Coronary artery (tissue), 2 donors: ENCODE measurements at regions not wholly inside any gene's neighbourhood (a gene's known extent, or its start where the extent isn't known, plus 50 kb on each side); places are given as distances from the start of the nearest gene placed in this dataset.
"Not testable (repeated sequence)": the region's sequence is repeated elsewhere in the genome, so short reads cannot be mapped to it uniquely, and the experiment has no call there.

Experiments used
- DNase-seq: peaks from one replicate; pipeline ENCODE4 v3.0.0-alpha.2; 2017; ENCODE audit warnings: low spot score
- H3K27ac ChIP-seq, 2 donors: fragments of 200-600 bp; sonication (generic); one replicate each; pipeline ENCODE4 v1.5.1; 2016 to 2019
- H3K4me3 ChIP-seq: fragments of 200-600 bp; sonication (generic); 2 replicates; pipeline ENCODE4 v1.5.1; 2016; ENCODE audit warnings: mild to moderate bottlenecking, moderate library complexity
- TF ChIP-seq, protein P1 (sequence below): fragments of 200-600 bp; sonication (generic); IDR thresholded peaks from one replicate; pipeline ENCODE4 v1.5.1; 2019; ENCODE audit warnings: antibody characterized with exemption

DNA sequence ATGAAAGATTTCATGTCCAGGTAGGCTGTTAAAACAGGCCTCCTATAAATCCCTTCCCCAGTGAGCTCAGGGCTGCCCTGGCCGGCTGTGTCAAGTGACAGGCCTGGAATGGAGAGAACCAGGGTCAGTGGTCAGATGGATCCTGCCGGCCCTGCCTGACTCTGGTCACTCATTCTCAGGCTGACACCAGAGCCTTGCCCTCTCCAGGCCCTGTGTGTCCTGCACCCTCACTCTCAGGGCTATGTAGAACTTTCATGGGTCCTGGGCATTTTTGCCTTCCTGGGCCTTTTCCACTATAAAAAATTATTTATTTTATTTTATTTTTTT lies 82.0 kb upstream of the RGPD5 start:
- TF ChIP-seq, protein P1, sequence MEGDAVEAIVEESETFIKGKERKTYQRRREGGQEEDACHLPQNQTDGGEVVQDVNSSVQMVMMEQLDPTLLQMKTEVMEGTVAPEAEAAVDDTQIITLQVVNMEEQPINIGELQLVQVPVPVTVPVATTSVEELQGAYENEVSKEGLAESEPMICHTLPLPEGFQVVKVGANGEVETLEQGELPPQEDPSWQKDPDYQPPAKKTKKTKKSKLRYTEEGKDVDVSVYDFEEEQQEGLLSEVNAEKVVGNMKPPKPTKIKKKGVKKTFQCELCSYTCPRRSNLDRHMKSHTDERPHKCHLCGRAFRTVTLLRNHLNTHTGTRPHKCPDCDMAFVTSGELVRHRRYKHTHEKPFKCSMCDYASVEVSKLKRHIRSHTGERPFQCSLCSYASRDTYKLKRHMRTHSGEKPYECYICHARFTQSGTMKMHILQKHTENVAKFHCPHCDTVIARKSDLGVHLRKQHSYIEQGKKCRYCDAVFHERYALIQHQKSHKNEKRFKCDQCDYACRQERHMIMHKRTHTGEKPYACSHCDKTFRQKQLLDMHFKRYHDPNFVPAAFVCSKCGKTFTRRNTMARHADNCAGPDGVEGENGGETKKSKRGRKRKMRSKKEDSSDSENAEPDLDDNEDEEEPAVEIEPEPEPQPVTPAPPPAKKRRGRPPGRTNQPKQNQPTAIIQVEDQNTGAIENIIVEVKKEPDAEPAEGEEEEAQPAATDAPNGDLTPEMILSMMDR, result no peak
- no peak for DNase-seq
- H3K4me3 ChIP-seq, result no peak overlapping the region
- H3K27ac ChIP-seq, result no peak overlapping the region

DNA sequence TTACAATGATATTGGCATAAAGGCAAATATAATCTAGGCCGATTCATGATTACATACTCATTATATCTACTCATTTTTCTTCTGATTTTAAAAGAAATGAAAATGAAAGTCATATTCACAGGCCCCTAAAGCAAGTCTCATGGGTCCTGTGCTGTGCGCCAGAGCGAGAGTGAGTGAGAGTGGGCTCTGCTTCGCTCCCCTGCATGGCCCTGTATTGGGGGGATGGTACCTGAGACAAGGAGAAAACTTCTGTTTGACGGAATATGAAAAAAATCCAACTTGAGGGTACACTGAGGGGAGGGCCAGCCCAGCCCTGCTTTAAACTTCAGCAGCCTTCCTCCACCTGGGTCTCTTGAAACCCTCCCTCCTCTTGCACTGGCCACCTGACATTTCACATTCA lies 81.4 kb upstream of the RGPD5 start:
- Histone ChIP-seq H3K4me3 (no peak overlapping the region), H3K27ac (no peak overlapping the region)
- TF ChIP-seq, protein P1, result no peak
- DNase-seq, result no peak

DNA sequence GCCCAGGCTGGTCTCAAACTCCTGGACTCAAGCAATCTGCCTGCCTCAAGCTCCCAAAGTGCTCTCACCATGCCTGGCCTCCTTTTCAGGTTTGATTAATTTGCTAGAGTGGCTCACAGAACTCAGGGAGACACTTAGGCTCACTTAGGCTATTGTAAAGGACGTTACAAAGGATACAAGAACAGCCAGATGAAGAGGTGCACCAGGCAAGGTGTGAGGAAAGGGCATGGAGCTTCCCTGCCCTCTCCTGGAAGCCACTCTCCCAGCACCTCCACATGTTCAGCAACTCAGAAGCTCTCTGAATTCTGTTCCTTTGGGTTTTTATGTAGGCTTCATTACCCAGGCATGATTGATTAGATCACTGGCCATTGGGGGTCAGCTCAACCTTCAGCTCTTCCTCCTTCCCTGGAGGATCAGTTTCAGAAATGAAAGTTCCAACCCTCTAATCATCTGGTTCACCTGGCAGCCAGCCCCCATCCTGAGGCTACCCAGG lies 78.7 kb upstream of the RGPD5 start:
- H3K27ac ChIP-seq, result no peak overlapping the region
- no peak for DNase-seq
- no peak overlapping the region for H3K4me3 ChIP-seq
- TF ChIP-seq, protein P1, result no peak

DNA sequence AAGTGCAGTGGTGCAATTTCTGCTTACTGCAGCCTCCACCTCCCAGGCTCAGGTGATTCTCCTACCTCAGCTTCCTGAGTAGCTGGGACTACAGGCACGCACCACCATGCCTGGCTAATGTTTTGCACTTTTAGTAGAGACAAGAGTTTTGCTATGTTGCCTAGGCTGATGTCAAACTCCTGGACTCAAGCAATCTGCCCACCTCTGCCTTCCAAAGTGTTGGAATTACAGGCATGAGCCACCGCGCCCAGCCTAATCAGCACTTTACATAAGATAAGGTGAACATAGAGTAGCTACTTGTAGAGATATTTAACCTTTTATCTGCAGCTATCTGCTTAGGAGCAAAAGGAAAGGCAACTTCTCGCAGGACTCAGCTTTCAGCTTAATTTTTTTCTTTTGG lies 77.5 kb upstream of the RGPD5 start:
- DNase-seq, H3K4me3 ChIP-seq, H3K27ac ChIP-seq: not testable (repeated sequence)

DNA sequence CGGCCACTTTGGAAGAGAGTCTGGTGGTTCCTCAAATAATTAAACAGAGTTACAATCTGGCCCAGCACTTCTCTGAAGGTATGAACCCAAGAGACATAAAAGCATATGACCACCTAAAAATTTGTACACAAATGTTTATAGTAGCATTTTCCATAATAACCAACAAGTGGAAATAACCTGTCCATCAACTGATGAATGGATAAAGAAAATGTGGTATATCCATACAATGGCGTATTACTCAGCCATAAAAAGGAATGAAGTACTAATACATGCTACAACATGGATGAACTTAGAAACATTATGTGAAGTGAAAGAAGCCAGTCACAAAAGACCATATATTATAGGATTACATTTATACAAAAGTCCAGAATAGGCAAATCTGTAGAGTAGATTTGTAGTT lies 76.0 kb upstream of the RGPD5 start:
- DNase-seq, result no peak
- TF ChIP-seq, protein P1, result no peak

DNA sequence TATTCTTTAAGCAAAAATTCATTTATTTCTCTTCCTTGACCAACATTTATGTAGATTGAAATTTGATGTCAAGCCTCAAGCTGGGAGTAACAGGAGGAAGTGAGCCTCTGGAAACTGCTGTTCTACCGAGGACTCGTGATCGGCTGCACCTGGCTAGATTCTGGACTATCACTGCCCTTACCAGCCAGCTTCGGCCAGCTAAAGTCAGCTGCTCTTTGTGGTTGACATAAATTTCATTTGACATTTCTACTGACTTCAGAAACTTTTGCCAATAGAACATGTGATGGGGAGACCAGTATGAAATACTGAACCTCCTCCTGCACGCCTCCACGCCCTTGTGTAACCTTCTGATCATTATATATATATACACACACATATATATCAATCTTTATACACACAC lies 74.2 kb upstream of the RGPD5 start:
- Histone ChIP-seq H3K27ac (no peak overlapping the region), H3K4me3 (no peak overlapping the region)
- DNase-seq, result no peak
- TF ChIP-seq, protein P1, result no peak

More for the DNA sequence above, 76.0 kb upstream of the RGPD5 start:
- Histone ChIP-seq H3K4me3 (no peak overlapping the region), H3K27ac (no peak overlapping the region)

DNA sequence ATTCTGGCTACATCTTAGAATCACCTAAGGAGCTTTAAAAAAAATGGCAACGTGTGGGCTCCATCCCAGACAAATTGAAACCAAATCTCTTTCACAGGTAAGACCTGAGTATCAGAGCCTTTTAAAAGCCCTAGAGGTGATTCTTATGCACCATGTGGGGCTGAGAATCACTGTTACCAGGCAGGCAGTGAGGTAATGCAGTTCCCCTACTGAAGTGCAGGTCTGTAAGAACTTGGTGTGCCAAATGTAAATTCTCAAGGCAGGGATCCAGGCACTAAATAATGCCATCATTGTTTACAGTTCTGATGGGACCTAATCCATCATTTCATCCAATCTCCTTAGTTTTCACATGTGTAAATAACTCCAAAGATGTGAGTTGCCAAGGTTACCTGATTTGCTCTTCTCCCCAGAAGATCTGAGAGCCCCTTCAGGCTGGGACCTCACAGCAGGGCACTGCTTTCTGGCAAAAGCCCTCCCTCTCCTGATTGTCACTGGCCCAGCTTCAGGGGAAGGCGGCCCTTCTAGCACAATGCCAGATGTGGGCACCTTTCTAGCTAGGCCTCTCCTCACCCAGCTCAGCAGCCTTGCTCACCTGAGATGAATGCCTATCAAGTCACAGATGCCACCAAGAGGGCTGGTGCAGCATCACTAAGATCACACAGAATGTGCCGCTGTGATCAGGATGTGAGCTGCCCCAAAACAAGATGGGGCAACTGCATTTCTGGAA lies 73.6 kb upstream of the RGPD5 start:
- TF ChIP-seq, protein P1, result no peak
- DNase-seq, result no peak
- H3K27ac ChIP-seq, result no peak overlapping the region
- no peak overlapping the region for H3K4me3 ChIP-seq
